Activated T-helper 17 cell treated with anti-CD3 and anti-CD28 coated beads, Interleukin-2, amount 50 U/mL, for 72 hours (primary cell): ENCODE measurements at regions not wholly inside any gene's neighbourhood (a gene's known extent, or its start where the extent isn't known, plus 50 kb on each side); places are given as distances from the start of the nearest gene placed in this dataset.

ENCODE experiments used
- ATAC-seq: fragments of 150-1000 bp; cut with Tn5 transposase; replicated peaks from 2 replicates; pipeline ENCODE4 v1.10.0; 2021; ENCODE audit warnings: mild to moderate bottlenecking, moderate library complexity
- H3K27ac Mint-ChIP-seq: one replicate; pipeline ENCODE4 v1.8.0; 2022; ENCODE audit warnings: mixed read lengths
- H3K27me3 Mint-ChIP-seq: one replicate; pipeline ENCODE4 v1.8.0; 2022; ENCODE audit warnings: mixed read lengths
- H3K36me3 Mint-ChIP-seq: one replicate; pipeline ENCODE4 v1.8.0; 2022; ENCODE audit warnings: low read depth, mild to moderate bottlenecking, mixed read lengths
- H3K4me1 Mint-ChIP-seq: one replicate; pipeline ENCODE4 v1.8.0; 2022; ENCODE audit warnings: mixed read lengths
- H3K4me3 Mint-ChIP-seq: one replicate; pipeline ENCODE4 v1.8.0; 2022; ENCODE audit warnings: mild to moderate bottlenecking, mixed read lengths
- H3K9me3 Mint-ChIP-seq: one replicate; pipeline ENCODE4 v1.8.0; 2022; ENCODE audit warnings: mixed read lengths

DNA sequence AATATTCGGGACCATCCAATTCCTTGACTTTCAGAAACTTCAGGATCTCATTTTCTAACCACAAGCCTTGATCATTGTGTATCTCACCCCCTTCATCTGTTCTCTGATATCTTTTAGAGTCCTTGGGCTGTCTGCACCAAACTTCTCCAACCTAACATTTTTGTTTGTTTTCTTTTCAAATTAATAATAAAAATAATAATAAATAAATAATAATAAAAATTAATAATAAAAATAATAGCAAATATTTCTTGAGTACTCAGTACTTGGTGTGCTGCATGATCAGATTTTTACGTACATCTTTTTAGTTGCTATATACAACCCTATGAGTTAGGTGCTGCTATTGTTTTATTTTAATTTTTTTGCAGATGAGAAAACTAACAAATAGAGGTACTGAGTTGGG is 70.2 kb upstream of the TPRG1 start:
- H3K36me3 Mint-ChIP-seq, result no peaks in the 10 kb centered on the region
- H3K4me3 Mint-ChIP-seq, result no peak overlapping the region
- H3K27ac Mint-ChIP-seq, result no peak overlapping the region
- no peak for ATAC-seq
- H3K27me3 Mint-ChIP-seq, result peaks cover 5% of the 10 kb centered on the region
- no peaks in the 10 kb centered on the region for H3K9me3 Mint-ChIP-seq
- H3K4me1 Mint-ChIP-seq, result no peaks in the 10 kb centered on the region

DNA sequence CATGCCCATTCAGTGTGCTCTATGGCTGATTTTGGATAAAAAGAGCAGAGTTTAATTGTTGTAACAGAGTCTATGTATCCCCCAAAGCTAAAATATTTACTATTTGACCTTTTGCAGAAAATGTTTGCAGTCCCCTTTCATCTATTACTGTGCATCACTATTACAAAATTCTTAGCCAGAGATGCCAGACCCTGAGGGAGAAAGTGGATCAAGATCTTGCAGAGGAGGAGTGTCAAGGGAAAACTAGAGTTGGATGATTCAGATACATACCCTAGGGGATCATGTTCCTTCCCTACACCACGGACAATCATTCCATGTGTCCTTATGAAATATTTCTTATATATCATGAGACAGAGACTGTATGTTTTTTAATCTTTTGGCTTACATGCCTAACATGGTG is 68.6 kb upstream of the TPRG1 start:
- H3K4me3 Mint-ChIP-seq, result no peak overlapping the region
- no peak for ATAC-seq
- H3K4me1 Mint-ChIP-seq, result no peaks in the 10 kb centered on the region
- H3K9me3 Mint-ChIP-seq, result no peaks in the 10 kb centered on the region
- no peak overlapping the region for H3K27ac Mint-ChIP-seq
- H3K36me3 Mint-ChIP-seq, result no peaks in the 10 kb centered on the region
- H3K27me3 Mint-ChIP-seq, result peaks cover under 1% of the 10 kb centered on the region

DNA sequence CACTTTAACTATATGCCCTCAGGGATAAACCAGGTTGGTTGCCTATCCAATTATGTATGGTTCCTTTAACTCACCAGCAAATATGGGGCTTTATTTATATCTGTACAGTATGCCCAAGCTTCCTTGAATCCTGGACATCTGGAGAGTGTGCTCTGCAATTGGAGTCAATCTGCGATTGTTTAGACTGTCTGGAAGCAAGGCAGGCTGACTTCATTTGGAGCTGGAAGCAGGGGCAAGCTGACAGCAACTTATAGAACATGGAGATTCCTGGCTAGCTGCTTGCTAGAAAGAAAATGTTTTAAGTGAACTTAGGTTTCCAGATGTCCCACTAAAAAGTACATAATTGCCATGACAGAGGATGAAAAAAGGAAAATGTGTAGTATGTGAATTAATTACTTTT is 63.7 kb upstream of the TPRG1 start:
- no peak for ATAC-seq
- no peaks in the 10 kb centered on the region for H3K4me1 Mint-ChIP-seq
- H3K9me3 Mint-ChIP-seq, result no peaks in the 10 kb centered on the region
- no peak overlapping the region for H3K4me3 Mint-ChIP-seq
- peaks cover 7% of the 10 kb centered on the region for H3K27me3 Mint-ChIP-seq
- no peak overlapping the region for H3K27ac Mint-ChIP-seq
- H3K36me3 Mint-ChIP-seq, result no peaks in the 10 kb centered on the region

DNA sequence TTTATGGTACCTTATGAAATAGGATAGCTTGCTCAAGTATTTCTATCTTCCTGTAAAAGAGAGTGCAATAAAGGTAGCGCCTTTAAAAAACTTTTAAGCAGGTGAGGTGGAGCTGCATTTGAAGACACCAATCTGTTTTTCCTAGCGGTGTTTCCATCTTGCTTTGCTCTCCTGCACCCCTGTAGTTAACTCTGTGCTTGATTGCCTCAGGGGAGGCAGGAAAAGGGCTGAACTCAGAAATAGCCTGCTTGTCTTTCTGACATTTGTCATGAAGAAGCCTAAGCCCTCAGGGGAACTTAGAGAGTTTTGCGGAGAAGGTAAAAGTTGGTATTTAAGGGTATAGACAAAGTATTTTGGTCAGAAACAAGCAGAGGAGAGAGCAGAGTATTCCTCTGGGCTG is 63.0 kb upstream of the TPRG1 start:
- Mint-ChIP-seq H3K9me3 (no peaks in the 10 kb centered on the region), H3K27ac (no peak overlapping the region), H3K36me3 (no peaks in the 10 kb centered on the region), H3K4me3 (no peak overlapping the region), H3K4me1 (no peaks in the 10 kb centered on the region), H3K27me3 (peaks cover 7% of the 10 kb centered on the region)
- no peak for ATAC-seq

DNA sequence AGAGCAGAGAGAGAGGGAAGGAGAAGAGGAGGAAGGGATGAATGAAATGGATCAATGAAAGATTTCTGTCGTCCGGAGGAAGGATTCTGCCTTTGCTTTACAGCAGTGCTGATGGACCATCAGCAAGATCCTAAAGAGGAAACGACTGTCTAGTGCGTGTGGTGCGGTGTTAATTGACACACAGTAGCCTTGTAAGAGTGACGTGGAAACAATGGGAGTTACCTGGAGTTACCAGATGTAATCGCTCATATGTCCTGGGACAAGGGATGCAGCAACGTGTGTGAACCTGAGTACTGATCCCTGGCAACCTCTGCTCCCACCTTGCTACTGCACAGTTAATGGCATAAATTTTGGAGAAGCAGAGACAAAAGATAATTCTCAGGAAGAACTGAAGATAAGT is 62.6 kb upstream of the TPRG1 start:
- ATAC-seq, result no peak
- no peaks in the 10 kb centered on the region for H3K9me3 Mint-ChIP-seq
- H3K27me3 Mint-ChIP-seq, result peaks cover 7% of the 10 kb centered on the region
- H3K27ac Mint-ChIP-seq, result no peak overlapping the region
- no peaks in the 10 kb centered on the region for H3K4me1 Mint-ChIP-seq
- no peak overlapping the region for H3K4me3 Mint-ChIP-seq
- no peaks in the 10 kb centered on the region for H3K36me3 Mint-ChIP-seq

DNA sequence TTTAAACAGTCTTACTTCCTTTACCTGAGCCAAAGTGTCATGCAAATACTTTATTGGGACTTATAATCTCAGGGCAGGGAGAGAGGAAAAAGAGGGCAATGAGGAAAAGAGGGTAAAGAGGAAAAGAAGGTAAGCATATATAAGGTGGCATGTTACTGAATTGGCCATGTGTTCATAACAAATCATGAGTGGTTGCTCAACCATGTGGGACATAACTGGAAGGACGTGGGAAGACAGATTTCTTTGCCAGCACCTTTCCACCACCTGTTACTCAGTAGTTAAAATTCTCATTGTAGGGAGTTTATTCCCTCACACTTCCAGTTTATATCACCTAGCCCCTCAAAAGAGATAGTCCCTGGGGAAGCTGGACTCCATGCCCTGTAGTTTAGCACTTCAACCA is 54.7 kb upstream of the TPRG1 start:
- Mint-ChIP-seq H3K36me3 (no peaks in the 10 kb centered on the region), H3K4me3 (no peak overlapping the region)

GRCh38 chr3:189118896-189119295 is 52.9 kb upstream of the TPRG1 start:
- peaks cover 7% of the 10 kb centered on the region for H3K27me3 Mint-ChIP-seq
- H3K4me3 Mint-ChIP-seq, result no peak overlapping the region
- no peaks in the 10 kb centered on the region for H3K9me3 Mint-ChIP-seq
- ATAC-seq, result no peak
- no peaks in the 10 kb centered on the region for H3K4me1 Mint-ChIP-seq
- H3K36me3 Mint-ChIP-seq, result no peaks in the 10 kb centered on the region
- H3K27ac Mint-ChIP-seq, result no peak overlapping the region

More for the DNA sequence above, 54.7 kb upstream of the TPRG1 start:
- ATAC-seq, result no peak
- Mint-ChIP-seq H3K27me3 (peaks cover 10% of the 10 kb centered on the region), H3K4me1 (no peaks in the 10 kb centered on the region), H3K27ac (no peak overlapping the region), H3K9me3 (no peaks in the 10 kb centered on the region)

DNA sequence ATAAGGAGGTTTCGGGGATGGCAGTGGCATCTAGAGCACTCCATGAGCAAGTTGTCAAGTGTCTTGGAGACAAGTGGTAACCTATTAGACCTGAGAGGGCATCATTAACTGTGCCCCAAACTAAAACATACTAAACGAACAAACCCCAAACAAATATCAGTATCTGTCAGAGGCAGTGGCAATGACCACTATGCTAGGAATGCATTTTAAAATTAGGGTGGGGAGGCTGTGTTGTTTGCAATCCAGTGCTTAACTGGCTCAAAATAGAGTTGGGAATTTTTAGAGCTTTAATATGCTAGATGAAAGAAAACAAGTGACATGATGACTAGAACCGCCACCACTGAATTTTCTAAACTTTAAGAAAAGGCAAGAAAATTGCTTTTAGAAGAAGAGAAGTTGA is 51.8 kb upstream of the TPRG1 start:
- Mint-ChIP-seq H3K9me3 (no peaks in the 10 kb centered on the region), H3K27ac (no peak overlapping the region)
- ATAC-seq, result no peak

DNA sequence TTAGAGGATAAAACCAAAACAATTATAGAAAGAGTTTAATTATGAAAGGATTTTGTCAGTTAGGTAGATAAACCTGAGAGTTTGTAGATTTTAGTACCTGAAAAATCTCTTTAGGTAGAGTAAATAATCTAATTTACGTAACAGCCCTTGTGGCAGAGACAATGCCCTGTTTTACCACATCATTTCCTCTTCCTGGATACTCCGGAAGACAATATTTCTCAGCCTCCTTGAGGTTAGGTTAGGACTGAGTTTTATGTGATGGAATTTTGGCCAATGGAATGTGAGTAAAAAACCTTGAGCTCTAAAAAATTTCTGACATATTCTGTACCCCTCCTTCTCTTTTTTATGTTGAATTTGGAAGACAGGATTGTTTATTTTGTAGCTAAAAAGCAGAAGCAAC is 50.7 kb upstream of the TPRG1 start:
- Mint-ChIP-seq H3K4me1 (no peaks in the 10 kb centered on the region), H3K9me3 (no peaks in the 10 kb centered on the region), H3K36me3 (no peaks in the 10 kb centered on the region), H3K4me3 (peak overlapping the region; percentile 59), H3K27me3 (no peaks in the 10 kb centered on the region), H3K27ac (no peak overlapping the region)
- peak; percentile 43 for ATAC-seq

More for the DNA sequence above, 51.8 kb upstream of the TPRG1 start:
- Mint-ChIP-seq H3K4me1 (no peaks in the 10 kb centered on the region), H3K36me3 (no peaks in the 10 kb centered on the region), H3K4me3 (no peak overlapping the region), H3K27me3 (peaks cover 1% of the 10 kb centered on the region)
